Inflammatory macrophage treated with lipopolysaccharide for 1 hour (primary cell): ENCODE measurements at regions not wholly inside any gene's neighbourhood (a gene's known extent, or its start where the extent isn't known, plus 50 kb on each side); places are given as distances from the start of the nearest gene placed in this dataset.
A peak's percentile ranks its signal among the peaks of the same experiment; 100 is the strongest.
"Not testable (repeated sequence)": the region's sequence is repeated elsewhere in the genome, so short reads cannot be mapped to it uniquely, and the experiment has no call there.

Experiments used
- DNase-seq, 2 donors: peaks; one replicate each; pipeline ENCODE4 v3.0.0-alpha.2; 2020 to 2022

GRCh38 chr2:7609974-7610373 lies 692.8 kb downstream of the RNF144A start:
- no peak for DNase-seq

GRCh38 chr2:7611750-7612149 lies 694.5 kb downstream of the RNF144A start:
- no peak for DNase-seq

GRCh38 chr2:7612969-7613368 lies 695.8 kb downstream of the RNF144A start:
- no peak for DNase-seq

- DNase-seq = no peak
These were observed 696.6 kb downstream of the RNF144A start for GRCh38 chr2:7613831-7614230.

- DNase-seq = no peak
These were observed 700.8 kb downstream of the RNF144A start for GRCh38 chr2:7618031-7618430.

GRCh38 chr2:7619203-7619970 lies 702.2 kb downstream of the RNF144A start:
- no peak for DNase-seq

- no peak for DNase-seq
These were observed 703.0 kb downstream of the RNF144A start for GRCh38 chr2:7620255-7620654.

- no peak for DNase-seq
These were observed 704.0 kb downstream of the RNF144A start for GRCh38 chr2:7621018-7621814.

- no peak for DNase-seq
These were observed 708.4 kb downstream of the RNF144A start for GRCh38 chr2:7625392-7626138.

- no peak for DNase-seq
These were observed 708.9 kb downstream of the RNF144A start for GRCh38 chr2:7626139-7626537.

- peak in 1 of 2 donors; percentile 15 for DNase-seq
These were observed 710.4 kb downstream of the RNF144A start for GRCh38 chr2:7627583-7627982.

- DNase-seq = no peak
These were observed 715.2 kb downstream of the RNF144A start for GRCh38 chr2:7632420-7632819.

GRCh38 chr2:7633566-7634153 lies 716.4 kb downstream of the RNF144A start:
- DNase-seq = no peak

- DNase-seq = no peak
These were observed 717.2 kb downstream of the RNF144A start for GRCh38 chr2:7634409-7634808.

- no peak for DNase-seq
These were observed 722.3 kb downstream of the RNF144A start for GRCh38 chr2:7639476-7639875.

- not testable (repeated sequence) for DNase-seq
These were observed 724.1 kb downstream of the RNF144A start for GRCh38 chr2:7641272-7641671.

GRCh38 chr2:7646024-7646423 lies 728.8 kb downstream of the RNF144A start:
- no peak for DNase-seq

GRCh38 chr2:7646661-7647060 lies 729.4 kb downstream of the RNF144A start:
- DNase-seq = no peak

- DNase-seq = no peak
These were observed 731.1 kb downstream of the RNF144A start for GRCh38 chr2:7648221-7648795.

- no peak for DNase-seq
These were observed 732.4 kb downstream of the RNF144A start for GRCh38 chr2:7649461-7650228.

GRCh38 chr2:7653617-7654016 lies 736.4 kb downstream of the RNF144A start:
- no peak for DNase-seq

GRCh38 chr2:7655629-7656028 lies 738.4 kb downstream of the RNF144A start:
- no peak for DNase-seq
